Glutamatergic neuron (in vitro differentiated cells): ENCODE measurements at regions not wholly inside any gene's neighbourhood (a gene's known extent, or its start where the extent isn't known, plus 50 kb on each side); places are given as distances from the start of the nearest gene placed in this dataset.

Experiments used
- DNase-seq: peaks from one replicate; pipeline ENCODE4 v3.0.0; 2022
- H3K27ac Mint-ChIP-seq: one replicate; pipeline ENCODE4 v1.8.0; 2020; ENCODE audit warnings: mild to moderate bottlenecking, mixed read lengths, inconsistent platforms; ENCODE audit not compliant: unreplicated experiment
- H3K27me3 Mint-ChIP-seq: one replicate; pipeline ENCODE4 v1.8.0; 2020; ENCODE audit warnings: mild to moderate bottlenecking, moderate library complexity, mixed read lengths, inconsistent platforms; ENCODE audit not compliant: unreplicated experiment
- H3K36me3 Mint-ChIP-seq: one replicate; pipeline ENCODE4 v1.8.0; 2020; ENCODE audit warnings: mild to moderate bottlenecking, mixed read lengths, inconsistent platforms; ENCODE audit not compliant: unreplicated experiment
- H3K4me1 Mint-ChIP-seq: one replicate; pipeline ENCODE4 v1.8.0; 2020; ENCODE audit warnings: mild to moderate bottlenecking, low read depth, mixed read lengths, inconsistent platforms; ENCODE audit not compliant: unreplicated experiment
- H3K4me3 Mint-ChIP-seq: one replicate; pipeline ENCODE4 v1.8.0; 2020; ENCODE audit warnings: mild to moderate bottlenecking, mixed read lengths, inconsistent platforms; ENCODE audit not compliant: unreplicated experiment
- H3K9me3 Mint-ChIP-seq: one replicate; pipeline ENCODE4 v1.8.0; 2020; ENCODE audit warnings: mild to moderate bottlenecking, moderate library complexity, mixed read lengths, inconsistent platforms; ENCODE audit not compliant: unreplicated experiment
- CTCF ChIP-seq: fragments of 200-600 bp; sonication (generic); IDR thresholded peaks from one replicate; pipeline ENCODE4 v1.5.0; 2021; ENCODE audit not compliant: partially characterized antibody, unreplicated experiment

GRCh38 chr6:120262354-120262753, 912.8 kb upstream of the MAN1A1 start:
- no peak overlapping the region for H3K27ac Mint-ChIP-seq
- no peaks in the 10 kb centered on the region for H3K27me3 Mint-ChIP-seq
- no peak overlapping the region for H3K4me3 Mint-ChIP-seq
- H3K4me1 Mint-ChIP-seq = no peaks in the 10 kb centered on the region
- H3K9me3 Mint-ChIP-seq = no peaks in the 10 kb centered on the region
- no peaks in the 10 kb centered on the region for H3K36me3 Mint-ChIP-seq
- TF ChIP-seq CTCF = no peak
- DNase-seq = no peak

- no peak for DNase-seq
- H3K27ac Mint-ChIP-seq = no peak overlapping the region
- no peaks in the 10 kb centered on the region for H3K9me3 Mint-ChIP-seq
- H3K4me1 Mint-ChIP-seq = no peaks in the 10 kb centered on the region
- H3K36me3 Mint-ChIP-seq = no peaks in the 10 kb centered on the region
- no peak for TF ChIP-seq CTCF
- no peaks in the 10 kb centered on the region for H3K27me3 Mint-ChIP-seq
- no peak overlapping the region for H3K4me3 Mint-ChIP-seq
Observed at GRCh38 chr6:120260636-120261035, 911.1 kb upstream of the MAN1A1 start.

GRCh38 chr6:120254651-120255050, 905.1 kb upstream of the MAN1A1 start:
- no peaks in the 10 kb centered on the region for H3K4me1 Mint-ChIP-seq
- no peaks in the 10 kb centered on the region for H3K36me3 Mint-ChIP-seq
- TF ChIP-seq CTCF = no peak
- H3K4me3 Mint-ChIP-seq = no peak overlapping the region
- no peaks in the 10 kb centered on the region for H3K9me3 Mint-ChIP-seq
- H3K27me3 Mint-ChIP-seq = no peaks in the 10 kb centered on the region
- DNase-seq = no peak
- no peak overlapping the region for H3K27ac Mint-ChIP-seq

GRCh38 chr6:120248451-120248850, 898.9 kb upstream of the MAN1A1 start:
- peaks cover 1% of the 10 kb centered on the region for H3K9me3 Mint-ChIP-seq
- H3K27ac Mint-ChIP-seq = no peak overlapping the region
- no peaks in the 10 kb centered on the region for H3K27me3 Mint-ChIP-seq
- peaks cover 10% of the 10 kb centered on the region for H3K36me3 Mint-ChIP-seq
- H3K4me1 Mint-ChIP-seq = no peaks in the 10 kb centered on the region
- no peak for DNase-seq
- H3K4me3 Mint-ChIP-seq = no peak overlapping the region
- TF ChIP-seq CTCF = no peak

- Mint-ChIP-seq H3K9me3 (peaks cover 6% of the 10 kb centered on the region), H3K27ac (no peak overlapping the region), H3K4me1 (no peaks in the 10 kb centered on the region), H3K27me3 (no peaks in the 10 kb centered on the region), H3K4me3 (no peak overlapping the region), H3K36me3 (no peaks in the 10 kb centered on the region)
- TF ChIP-seq CTCF = no peak
- DNase-seq = no peak
Observed at GRCh38 chr6:120237221-120237620, 887.7 kb upstream of the MAN1A1 start.
